ENCODE measurements at regions not wholly inside any gene's neighbourhood (a gene's known extent, or its start where the extent isn't known, plus 50 kb on each side); places are given as distances from the start of the nearest gene placed in this dataset.

- no peaks in the 10 kb centered on the region for H3K9me3 ChIP-seq
- H3K27ac ChIP-seq: no peak overlapping the region
- H3K27me3 ChIP-seq: no peaks in the 10 kb centered on the region
- ATAC-seq (ENCODE audit: low FRiP score in 2 of 2): no peak
- no peak for TF ChIP-seq CTCF (IDR thresholded peaks at IDR 0.05)
- TF ChIP-seq POLR2AphosphoS5 (IDR thresholded peaks at IDR 0.05): no peak
- no peak for TF ChIP-seq EP300 (IDR thresholded peaks at IDR 0.05)
- no peak for TF ChIP-seq POLR2A (IDR thresholded peaks at IDR 0.05)
- no peaks in the 10 kb centered on the region for H3K4me1 ChIP-seq
- WGBS, 2 donors: 66 to 72% methylated on average over 3 to 4 of the region's 4 CpGs
- no peak for DNase-seq
- no peaks in the 10 kb centered on the region for H3K36me3 ChIP-seq
- no peak overlapping the region for H3K4me3 ChIP-seq
Measured at GRCh38 chr7:49400891-49401550, 372.4 kb upstream of the VWC2 start.

- no peak overlapping the region for H3K27ac ChIP-seq
- no peak overlapping the region for H3K4me3 ChIP-seq
- WGBS, 2 donors: 80 to 85% methylated on average over 2 of the region's 2 CpGs
- H3K36me3 ChIP-seq: no peaks in the 10 kb centered on the region
- H3K4me1 ChIP-seq: no peaks in the 10 kb centered on the region
- TF ChIP-seq CTCF (IDR thresholded peaks at IDR 0.05): no peak
- TF ChIP-seq POLR2AphosphoS5 (IDR thresholded peaks at IDR 0.05): no peak
- no peak for TF ChIP-seq POLR2A (IDR thresholded peaks at IDR 0.05)
- TF ChIP-seq EP300 (IDR thresholded peaks at IDR 0.05): no peak
- H3K27me3 ChIP-seq: no peaks in the 10 kb centered on the region
- DNase-seq (no peak), ATAC-seq (ENCODE audit: low FRiP score in 2 of 2) (no peak)
- H3K9me3 ChIP-seq: no peaks in the 10 kb centered on the region
Measured at GRCh38 chr7:49403844-49404243, 369.6 kb upstream of the VWC2 start.

GRCh38 chr7:49407205-49407604 lies 366.2 kb upstream of the VWC2 start:
- H3K9me3 ChIP-seq: no peaks in the 10 kb centered on the region
- no peak overlapping the region for H3K4me3 ChIP-seq
- DNase-seq (no peak), ATAC-seq (ENCODE audit: low FRiP score in 2 of 2) (no peak)
- WGBS, 2 donors: 81 to 84% methylated on average over 4 of the region's 4 CpGs
- H3K27me3 ChIP-seq: no peaks in the 10 kb centered on the region
- no peak for TF ChIP-seq POLR2AphosphoS5 (IDR thresholded peaks at IDR 0.05)
- TF ChIP-seq CTCF (IDR thresholded peaks at IDR 0.05): no peak
- TF ChIP-seq EP300 (IDR thresholded peaks at IDR 0.05): no peak
- no peaks in the 10 kb centered on the region for H3K4me1 ChIP-seq
- no peak overlapping the region for H3K27ac ChIP-seq
- H3K36me3 ChIP-seq: no peaks in the 10 kb centered on the region

- H3K9me3 ChIP-seq: no peaks in the 10 kb centered on the region
- H3K27me3 ChIP-seq: no peaks in the 10 kb centered on the region
- H3K27ac ChIP-seq: no peak overlapping the region
- TF ChIP-seq POLR2AphosphoS5 (IDR thresholded peaks at IDR 0.05) (no peak), EP300 (IDR thresholded peaks at IDR 0.05) (no peak), CTCF (IDR thresholded peaks at IDR 0.05) (no peak), POLR2A (IDR thresholded peaks at IDR 0.05) (no peak)
- H3K36me3 ChIP-seq: no peaks in the 10 kb centered on the region
- H3K4me1 ChIP-seq: no peaks in the 10 kb centered on the region
- H3K4me3 ChIP-seq: no peak overlapping the region
- no peak for ATAC-seq (ENCODE audit: low FRiP score in 2 of 2)
- 64 to 83% methylated on average over 2 of the region's 2 CpGs for WGBS, 2 donors
- DNase-seq: no peak
Measured at GRCh38 chr7:49417034-49417433, 356.4 kb upstream of the VWC2 start.

- Histone ChIP-seq H3K9me3 (no peaks in the 10 kb centered on the region), H3K27me3 (no peaks in the 10 kb centered on the region), H3K4me3 (no peak overlapping the region), H3K36me3 (no peaks in the 10 kb centered on the region), H3K27ac (no peak overlapping the region), H3K4me1 (no peaks in the 10 kb centered on the region)
- no peak for TF ChIP-seq EP300 (IDR thresholded peaks at IDR 0.05)
- DNase-seq: no peak
- WGBS, 2 donors: 48 to 54% methylated on average over 3 of the region's 3 CpGs
- ATAC-seq (ENCODE audit: low FRiP score in 2 of 2): no peak
Measured at GRCh38 chr7:49418963-49419362, 354.5 kb upstream of the VWC2 start.

Measured in upper lobe of left lung (tissue), 6 donors.